HepG2 (cell line): ENCODE measurements at regions not wholly inside any gene's neighbourhood (a gene's known extent, or its start where the extent isn't known, plus 50 kb on each side); places are given as distances from the start of the nearest gene placed in this dataset.

ENCODE experiments used
- ATAC-seq: fragments of 200-7000 bp; cut with Tn5 transposase; 3 replicates; pipeline ENCODE4 v1.9.1; 2020; ENCODE audit warnings: mild to moderate bottlenecking, moderate library complexity
- BruUV-seq: library from RNA; stranded (reverse); fragments of 400-500 nt; replicated peaks from 2 replicates; lab custom pipeline; 2021; lab: Mats Ljungman, UMichigan
- CTCF ChIA-PET: fragments of 300-600 bp; formaldehyde crosslinking; extraction: SDS; loops from one replicate; lab custom pipeline; 2021; ENCODE audit warnings: low total read pairs, inconsistent platforms, low intra/inter-chr PET ratio; lab: Yijun Ruan, JAX
- POLR2A ChIA-PET: fragments of 350-600 bp; sonication (Branson Sonifier 250); formaldehyde crosslinking; loops from one replicate; lab custom pipeline; 2020; ENCODE audit warnings: antibody characterized with exemption, inconsistent platforms; lab: Yijun Ruan, JAX
- DNase-seq: peaks from one replicate; pipeline ENCODE4 v3.0.0-alpha.2; 2015; ENCODE audit warnings: low spot score
- FAIRE-seq: peaks from 3 replicates; lab custom pipeline; 2011; peaks lifted over from hg19 to GRCh38; lab: Jason Lieb, UNC
- H2AFZ ChIP-seq: one replicate; pipeline ENCODE4 v1.6.1; 2011; ENCODE audit warnings: low read length, inconsistent platforms
- H3K27ac ChIP-seq: fragments of 300-600 bp; 3 replicates; pipeline ENCODE4 v1.8.0; 2011; ENCODE audit warnings: mixed run types, mild to moderate bottlenecking, mixed read lengths, low read length, inconsistent platforms; ENCODE audit not compliant: insufficient read depth; ENCODE audit errors: extremely low read length
- H3K27me3 ChIP-seq, 2 experiments: fragments of 200-600 bp in 1 of 2; 2 replicates in 1 of 2; 3 replicates in 1 of 2; pipeline versions ENCODE4 v1.6.0 to v1.8.0; 2011; ENCODE audit warnings: low read length in 2 of 2, mild to moderate bottlenecking in 2 of 2, moderate library complexity in 2 of 2, inconsistent platforms in 1 of 2; ENCODE audit not compliant: insufficient read depth in 2 of 2, control insufficient read depth in 1 of 2
- H3K36me3 ChIP-seq, 2 experiments: fragments of 200-600 bp in 1 of 2; replicated peaks in 1 of 2; 2 replicates in 1 of 2; 3 replicates in 1 of 2; pipeline versions ENCODE4 v1.5.1 to v1.8.0; 2011; ENCODE audit warnings: low read length in 2 of 2, inconsistent platforms in 1 of 2; ENCODE audit not compliant: insufficient read depth in 2 of 2, control insufficient read depth in 1 of 2
- H3K4me1 ChIP-seq: 2 replicates; pipeline ENCODE4 v1.5.1; 2012; ENCODE audit warnings: low read length, inconsistent platforms; ENCODE audit not compliant: insufficient read depth
- H3K4me2 ChIP-seq: 2 replicates; pipeline ENCODE4 v1.6.0; 2011; ENCODE audit warnings: low read depth, low read length, inconsistent platforms
- H3K4me3 ChIP-seq, 3 experiments: fragments of 200-600 bp in 1 of 3; sonication (generic), shearing (Covaris generic) in 1 of 3; replicated peaks in 1 of 3; 2 replicates each; pipeline ENCODE4 v1.5.1; 2011 to 2016; ENCODE audit warnings: low read length in 3 of 3, inconsistent platforms in 2 of 3, low read depth in 2 of 3, mild to moderate bottlenecking in 2 of 3, control low read depth in 1 of 3, mixed read lengths in 1 of 3; ENCODE audit not compliant: insufficient read depth in 1 of 3
- H3K79me2 ChIP-seq: one replicate; pipeline ENCODE4 v1.6.1; 2011; ENCODE audit warnings: low read length, inconsistent platforms; ENCODE audit not compliant: insufficient read depth
- H3K9ac ChIP-seq: 2 replicates; pipeline ENCODE4 v1.6.0; 2011; ENCODE audit warnings: mild to moderate bottlenecking, low read depth, low read length, inconsistent platforms; ENCODE audit not compliant: insufficient read depth
- H3K9me3 ChIP-seq: 2 replicates; pipeline ENCODE4 v1.5.1; 2012; ENCODE audit warnings: mild to moderate bottlenecking, low read length
- H4K20me1 ChIP-seq: 2 replicates; pipeline ENCODE4 v1.6.0; 2011; ENCODE audit warnings: inconsistent platforms, mild to moderate bottlenecking, low read length, moderate library complexity; ENCODE audit not compliant: insufficient read depth
- AGO1 ChIP-seq: fragments of 200-400 bp; formaldehyde crosslinking; IDR thresholded peaks from 2 replicates; pipeline ENCODE4 v1.6.1; 2017; ENCODE audit warnings: mild to moderate bottlenecking, low read depth, low read length, moderate library complexity; ENCODE audit not compliant: poor library complexity, severe bottlenecking
- BCLAF1 ChIP-seq: fragments of 450-650 bp; IDR thresholded peaks from 2 replicates; pipeline ENCODE4 v1.6.1; 2017; ENCODE audit warnings: mild to moderate bottlenecking
- CBX1 ChIP-seq: IDR thresholded peaks from one replicate; pipeline ENCODE4 v1.6.1; 2016; ENCODE audit warnings: antibody characterized with exemption, low read depth
- CC2D1A ChIP-seq: sonication (generic); formaldehyde crosslinking; IDR thresholded peaks from 2 replicates; pipeline ENCODE4 v1.8.1; 2023; ENCODE audit warnings: mild to moderate bottlenecking, missing genetic modification reagents
- CTCF ChIP-seq: sonication (generic); formaldehyde crosslinking; IDR thresholded peaks from 2 replicates; pipeline ENCODE4 v1.5.0; 2020; ENCODE audit warnings: mild to moderate bottlenecking, missing genetic modification reagents, moderate library complexity
- DBP ChIP-seq: sonication (generic); formaldehyde crosslinking; IDR thresholded peaks from 2 replicates; pipeline ENCODE4 v1.4.0; 2020; ENCODE audit warnings: missing genetic modification reagents; ENCODE audit errors: not compliant biosample characterization
- DNMT1 ChIP-seq: sonication (generic); formaldehyde crosslinking; IDR thresholded peaks from 2 replicates; pipeline ENCODE4 v1.5.1; 2020; ENCODE audit warnings: mild to moderate bottlenecking, missing genetic modification reagents
- FOXA1 ChIP-seq, 2 experiments: fragments of 450-650 bp in 1 of 2; sonication (generic) in 1 of 2; formaldehyde crosslinking in 1 of 2; IDR thresholded peaks; 2 replicates each; pipeline versions ENCODE4 v1.4.0 to v1.6.1; 2016 to 2020; ENCODE audit warnings: missing genetic modification reagents in 1 of 2
- MED13 ChIP-seq: sonication (generic); formaldehyde crosslinking; IDR thresholded peaks from 2 replicates; pipeline ENCODE4 v1.5.0; 2020; ENCODE audit warnings: missing genetic modification reagents
- PBX2 ChIP-seq: IDR thresholded peaks from 2 replicates; pipeline ENCODE4 v1.6.1; 2016; ENCODE audit warnings: control low read depth
- ZBTB25 ChIP-seq: IDR thresholded peaks from 2 replicates; pipeline ENCODE4 v1.6.1; 2018; ENCODE audit warnings: missing genetic modification reagents
- ZNF333 ChIP-seq: sonication (generic); formaldehyde crosslinking; IDR thresholded peaks from 2 replicates; pipeline ENCODE4 v1.4.0; 2020; ENCODE audit warnings: mild to moderate bottlenecking, missing genetic modification reagents, borderline replicate concordance
- ZNF550 ChIP-seq: sonication (generic); formaldehyde crosslinking; IDR thresholded peaks from 2 replicates; pipeline ENCODE4 v1.4.0; 2020; ENCODE audit warnings: mild to moderate bottlenecking, missing genetic modification reagents, borderline replicate concordance
- ZNF598 ChIP-seq: sonication (generic); formaldehyde crosslinking; IDR thresholded peaks from 2 replicates; pipeline ENCODE4 v1.5.1; 2020; ENCODE audit warnings: mild to moderate bottlenecking, missing genetic modification reagents, borderline replicate concordance
- ZNF629 ChIP-seq: sonication (generic); formaldehyde crosslinking; conservative IDR thresholded peaks from 2 replicates; pipeline ENCODE4 v1.5.0; 2020; ENCODE audit warnings: missing genetic modification reagents
- ZNF816 ChIP-seq: sonication (generic); formaldehyde crosslinking; IDR thresholded peaks from 2 replicates; pipeline ENCODE4 v1.8.0; 2022; ENCODE audit warnings: missing genetic modification reagents, mild to moderate bottlenecking, borderline replicate concordance
- WGBS: methylation state at CpG from one replicate; pipeline ENCODE4 v1.1.6; 2017; ENCODE audit warnings: low lambda C conversion rate; 5-methylcytosine and 5-hydroxymethylcytosine counted together
- in situ Hi-C: cut with HindIII; loops from 2 replicates; pipeline ENCODE4 v1.10.0; 2017; ENCODE audit warnings: low pct_unique_long_range_greater_than_20kb; ENCODE audit not compliant: extremely low pct_ligation_motif_present
- intact Hi-C: fragments of 100-400 bp; cut with micrococcal nuclease; formaldehyde crosslinking; loops from one replicate; pipeline ENCODE4 v1.10.0; 2022; ENCODE audit not compliant: unreplicated experiment

GRCh38 chr12:65642061-65642661 is 182.1 kb upstream of the HMGA2 start:
- FAIRE-seq (no peak), DNase-seq (no peak), ATAC-seq (no peak)
- no peaks in the 10 kb centered on the region for H3K79me2 ChIP-seq
- 52% methylated on average over 5 of the region's 5 CpGs for whole genome bisulfite sequencing
- no peaks in the 10 kb centered on the region for H3K36me3 ChIP-seq
- no peaks in the 10 kb centered on the region for H4K20me1 ChIP-seq
- no peak overlapping the region for H3K27ac ChIP-seq
- no peaks in the 10 kb centered on the region for H3K4me1 ChIP-seq
- no peak overlapping the region for H3K4me2 ChIP-seq
- no peak overlapping the region for H3K9ac ChIP-seq
- peaks cover 0 to 6% of the 10 kb centered on the region in 2 experiments; a peak in 2 of 5 replicates for H3K27me3 ChIP-seq
- intact Hi-C loops (no loop called here), in situ Hi-C loops (no loop called here)
- H2AFZ ChIP-seq: no peak overlapping the region
- POLR2A ChIA-PET: no interaction called here
- CTCF ChIA-PET: no interaction called here
- BruUV-seq: no TSS peak
- H3K4me3 ChIP-seq: no peak overlapping the region
- no peaks in the 10 kb centered on the region for H3K9me3 ChIP-seq
- TF ChIP-seq ZNF550 (CRISPR knock-in tag): no peak
- no peak for TF ChIP-seq AGO1
- no peak for TF ChIP-seq ZNF333 (CRISPR knock-in tag)
- TF ChIP-seq DBP (CRISPR knock-in tag): no peak
- TF ChIP-seq DNMT1: no peak
- TF ChIP-seq MED13 (CRISPR knock-in tag): no peak
- no peak for TF ChIP-seq FOXA1 (IDR thresholded peaks at IDR 0.05)
- no peak for TF ChIP-seq FOXA1 (CRISPR knock-in tag; IDR thresholded peaks at IDR 0.05)
- TF ChIP-seq CBX1: no peak
- TF ChIP-seq ZNF816: no peak
- no peak for TF ChIP-seq PBX2 (CRISPR knock-in tag)
- no peak for TF ChIP-seq BCLAF1
- no peak for TF ChIP-seq CTCF (CRISPR knock-in tag)
- TF ChIP-seq ZNF629 (CRISPR knock-in tag): no peak
- no peak for TF ChIP-seq CC2D1A (CRISPR knock-in tag)
- no peak for TF ChIP-seq ZBTB25 (CRISPR knock-in tag)
- TF ChIP-seq ZNF598 (CRISPR knock-in tag): no peak
